ENCODE measurements at regions not wholly inside any gene's neighbourhood (a gene's known extent, or its start where the extent isn't known, plus 50 kb on each side); places are given as distances from the start of the nearest gene placed in this dataset.

DNA sequence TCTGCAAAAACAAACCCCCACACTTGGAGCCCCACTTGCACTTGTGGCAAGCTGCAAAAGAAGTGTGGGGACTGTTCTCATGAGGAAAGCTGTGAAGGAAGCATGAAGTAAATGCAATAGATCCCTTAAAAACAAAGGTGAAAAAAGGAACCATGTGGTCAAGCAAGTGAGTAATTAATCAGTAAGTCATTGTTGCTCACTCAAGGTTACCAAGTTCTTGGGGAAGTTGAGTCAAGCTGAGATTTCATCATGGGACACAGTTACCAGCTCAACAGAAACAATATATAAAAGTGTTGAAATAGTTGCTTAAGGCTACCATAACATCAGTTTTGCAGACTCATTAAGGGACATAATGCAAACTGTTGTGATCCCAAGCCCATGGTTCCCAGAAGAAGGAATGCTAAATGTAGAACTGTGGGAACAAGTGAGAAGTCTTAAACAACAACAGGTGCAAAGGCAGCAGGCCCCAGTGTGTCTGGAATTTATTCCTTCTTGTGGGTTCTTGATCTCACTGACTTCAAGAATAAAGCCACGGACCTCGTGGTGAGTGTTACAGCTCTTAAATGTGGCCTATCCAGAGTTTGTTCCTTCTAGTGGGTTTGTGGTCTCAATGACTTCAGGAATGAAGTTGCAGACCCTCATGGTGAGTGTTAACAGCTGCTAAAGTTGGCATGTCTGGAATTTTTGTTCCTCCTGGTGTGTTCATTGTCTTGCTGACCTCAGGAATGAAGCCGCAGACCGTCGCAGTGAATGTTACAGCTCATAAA, 336.3 kb upstream of the RBMY1B start:
- TF ChIP-seq, protein P1, sequence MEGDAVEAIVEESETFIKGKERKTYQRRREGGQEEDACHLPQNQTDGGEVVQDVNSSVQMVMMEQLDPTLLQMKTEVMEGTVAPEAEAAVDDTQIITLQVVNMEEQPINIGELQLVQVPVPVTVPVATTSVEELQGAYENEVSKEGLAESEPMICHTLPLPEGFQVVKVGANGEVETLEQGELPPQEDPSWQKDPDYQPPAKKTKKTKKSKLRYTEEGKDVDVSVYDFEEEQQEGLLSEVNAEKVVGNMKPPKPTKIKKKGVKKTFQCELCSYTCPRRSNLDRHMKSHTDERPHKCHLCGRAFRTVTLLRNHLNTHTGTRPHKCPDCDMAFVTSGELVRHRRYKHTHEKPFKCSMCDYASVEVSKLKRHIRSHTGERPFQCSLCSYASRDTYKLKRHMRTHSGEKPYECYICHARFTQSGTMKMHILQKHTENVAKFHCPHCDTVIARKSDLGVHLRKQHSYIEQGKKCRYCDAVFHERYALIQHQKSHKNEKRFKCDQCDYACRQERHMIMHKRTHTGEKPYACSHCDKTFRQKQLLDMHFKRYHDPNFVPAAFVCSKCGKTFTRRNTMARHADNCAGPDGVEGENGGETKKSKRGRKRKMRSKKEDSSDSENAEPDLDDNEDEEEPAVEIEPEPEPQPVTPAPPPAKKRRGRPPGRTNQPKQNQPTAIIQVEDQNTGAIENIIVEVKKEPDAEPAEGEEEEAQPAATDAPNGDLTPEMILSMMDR (IDR thresholded peaks at IDR 0.05 in 4 of 5, conservative IDR thresholded peaks at IDR 0.05 in 1 of 5) = no peak
- TF ChIP-seq POLR2A (IDR thresholded peaks at IDR 0.05) = no peak
